HG02884 (cell line): ENCODE measurements at regions not wholly inside any gene's neighbourhood (a gene's known extent, or its start where the extent isn't known, plus 50 kb on each side); places are given as distances from the start of the nearest gene placed in this dataset.

ENCODE experiments used
- ATAC-seq: cut with Tn5 transposase; IDR thresholded peaks from one replicate; pipeline ENCODE4 v1.9.1; 2021; ENCODE audit warnings: mild to moderate bottlenecking, moderate library complexity; ENCODE audit not compliant: unreplicated experiment

GRCh38 chr15:70355275-70355795 is 257.6 kb upstream of the TLE3 start:
- ATAC-seq = no peak

GRCh38 chr15:70354346-70354905 is 256.7 kb upstream of the TLE3 start:
- ATAC-seq = no peak

- ATAC-seq = no peak
Measured at GRCh38 chr15:70353606-70354345, 256.1 kb upstream of the TLE3 start.

- no peak for ATAC-seq
Measured at GRCh38 chr15:70351941-70352774, 254.4 kb upstream of the TLE3 start.

GRCh38 chr15:70351391-70351790 is 253.7 kb upstream of the TLE3 start:
- no peak for ATAC-seq

GRCh38 chr15:70348581-70349344 is 251.0 kb upstream of the TLE3 start:
- ATAC-seq = no peak

GRCh38 chr15:70348226-70348543 is 250.5 kb upstream of the TLE3 start:
- no peak for ATAC-seq

- no peak for ATAC-seq
Measured at GRCh38 chr15:70347321-70348225, 249.9 kb upstream of the TLE3 start.

- ATAC-seq = no peak
Measured at GRCh38 chr15:70345251-70346019, 247.7 kb upstream of the TLE3 start.

- ATAC-seq = no peak
Measured at GRCh38 chr15:70344666-70345065, 246.9 kb upstream of the TLE3 start.

GRCh38 chr15:70343961-70344621 is 246.4 kb upstream of the TLE3 start:
- ATAC-seq = no peak

GRCh38 chr15:70342554-70343548 is 245.1 kb upstream of the TLE3 start:
- no peak for ATAC-seq

- ATAC-seq = no peak
Measured at GRCh38 chr15:70342141-70342540, 244.4 kb upstream of the TLE3 start.

GRCh38 chr15:70341566-70341965 is 243.8 kb upstream of the TLE3 start:
- no peak for ATAC-seq

GRCh38 chr15:70340494-70340870 is 242.8 kb upstream of the TLE3 start:
- ATAC-seq = no peak

GRCh38 chr15:70339571-70340493 is 242.1 kb upstream of the TLE3 start:
- ATAC-seq = no peak
